Activated T-cell treated with anti-CD3 and anti-CD28 coated beads, Interleukin-2, amount 50 U/mL, for 72 hours (primary cell): ENCODE measurements at regions not wholly inside any gene's neighbourhood (a gene's known extent, or its start where the extent isn't known, plus 50 kb on each side); places are given as distances from the start of the nearest gene placed in this dataset.
"Not testable (repeated sequence)": the region's sequence is repeated elsewhere in the genome, so short reads cannot be mapped to it uniquely, and the experiment has no call there.

Experiments used
- ATAC-seq, 2 donors: fragments of 150-1000 bp; cut with Tn5 transposase; replicated peaks in 1 of 2; 2 replicates each; pipeline ENCODE4 v1.10.0; 2021; ENCODE audit warnings: moderate library complexity in 2 of 2, mild to moderate bottlenecking in 1 of 2
- DNase-seq, 2 donors: peaks; one replicate each; pipeline ENCODE4 v3.0.0; 2021 to 2022; ENCODE audit warnings: mixed read lengths in 1 of 2
- H3K27ac Mint-ChIP-seq: one replicate; pipeline ENCODE4 v1.8.0; 2022; ENCODE audit warnings: mild to moderate bottlenecking, moderate library complexity, mixed read lengths
- H3K27me3 Mint-ChIP-seq: one replicate; pipeline ENCODE4 v1.8.0; 2022; ENCODE audit warnings: low read depth, mixed read lengths
- H3K36me3 Mint-ChIP-seq, 2 donors: one replicate each; pipeline ENCODE4 v1.8.0; 2022; ENCODE audit warnings: mixed read lengths in 2 of 2, mild to moderate bottlenecking in 1 of 2; ENCODE audit not compliant: insufficient read depth in 2 of 2
- H3K4me1 Mint-ChIP-seq: one replicate; pipeline ENCODE4 v1.8.0; 2022; ENCODE audit warnings: low read depth, mixed read lengths
- H3K4me3 Mint-ChIP-seq, 2 donors: one replicate each; pipeline ENCODE4 v1.8.0; 2022; ENCODE audit warnings: mild to moderate bottlenecking in 2 of 2, mixed read lengths in 2 of 2, moderate library complexity in 2 of 2
- H3K9me3 Mint-ChIP-seq, 2 donors: one replicate each; pipeline ENCODE4 v1.8.0; 2022; ENCODE audit warnings: mixed read lengths in 2 of 2

DNA sequence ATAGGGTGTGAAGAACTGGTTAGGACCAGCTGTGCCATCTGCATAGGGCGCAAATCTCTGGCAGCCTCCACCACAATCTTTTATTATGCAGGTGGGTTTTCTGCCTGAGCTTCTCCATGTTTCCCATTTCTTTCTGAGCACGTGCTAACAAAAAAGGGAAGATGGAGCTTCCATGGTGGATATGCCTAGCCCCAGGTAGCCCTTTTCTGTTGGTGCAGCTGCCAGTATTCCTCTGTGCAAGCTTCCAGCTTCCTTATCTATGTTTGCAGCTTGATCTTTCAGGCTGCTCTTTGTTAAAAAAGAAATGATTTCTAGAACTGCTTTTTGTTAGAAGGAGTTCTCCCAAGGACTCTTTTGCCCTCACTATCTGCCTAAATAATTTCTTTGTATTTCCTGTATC, 95.0 kb upstream of the EPB41L4A start:
- no peaks in the 10 kb centered on the region for H3K36me3 Mint-ChIP-seq
- H3K9me3 Mint-ChIP-seq: peaks cover 0 to 4% of the 10 kb centered on the region in 2 donors
- H3K4me1 Mint-ChIP-seq: no peaks in the 10 kb centered on the region
- DNase-seq: no peak
- ATAC-seq: no peak
- H3K27ac Mint-ChIP-seq: no peak overlapping the region
- H3K4me3 Mint-ChIP-seq: no peak overlapping the region
- H3K27me3 Mint-ChIP-seq: peaks cover 7% of the 10 kb centered on the region

DNA sequence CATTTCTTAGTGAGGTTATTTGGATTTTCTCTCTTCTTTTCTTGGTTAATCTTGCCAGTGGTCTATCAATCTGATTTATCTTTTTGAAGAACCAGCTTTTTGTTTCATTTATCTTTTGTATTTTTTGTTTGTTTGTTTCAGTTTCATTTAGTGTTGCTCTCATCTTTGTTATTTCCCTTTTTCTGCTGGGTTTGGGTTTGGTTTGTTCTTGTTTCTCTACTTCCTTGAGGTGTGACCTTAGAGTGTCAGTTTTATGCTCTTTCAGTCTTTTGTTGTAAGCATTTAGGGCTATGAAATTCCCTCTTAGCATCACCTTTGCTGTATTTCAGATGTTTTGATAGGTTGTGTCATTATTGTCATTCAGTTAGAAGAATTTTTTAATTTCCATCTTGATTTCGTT, 101.4 kb upstream of the EPB41L4A start:
- H3K9me3 Mint-ChIP-seq, ATAC-seq, H3K27ac Mint-ChIP-seq, H3K4me3 Mint-ChIP-seq, H3K36me3 Mint-ChIP-seq, H3K4me1 Mint-ChIP-seq, DNase-seq: not testable (repeated sequence)
- peaks cover 26% of the 10 kb centered on the region for H3K27me3 Mint-ChIP-seq

DNA sequence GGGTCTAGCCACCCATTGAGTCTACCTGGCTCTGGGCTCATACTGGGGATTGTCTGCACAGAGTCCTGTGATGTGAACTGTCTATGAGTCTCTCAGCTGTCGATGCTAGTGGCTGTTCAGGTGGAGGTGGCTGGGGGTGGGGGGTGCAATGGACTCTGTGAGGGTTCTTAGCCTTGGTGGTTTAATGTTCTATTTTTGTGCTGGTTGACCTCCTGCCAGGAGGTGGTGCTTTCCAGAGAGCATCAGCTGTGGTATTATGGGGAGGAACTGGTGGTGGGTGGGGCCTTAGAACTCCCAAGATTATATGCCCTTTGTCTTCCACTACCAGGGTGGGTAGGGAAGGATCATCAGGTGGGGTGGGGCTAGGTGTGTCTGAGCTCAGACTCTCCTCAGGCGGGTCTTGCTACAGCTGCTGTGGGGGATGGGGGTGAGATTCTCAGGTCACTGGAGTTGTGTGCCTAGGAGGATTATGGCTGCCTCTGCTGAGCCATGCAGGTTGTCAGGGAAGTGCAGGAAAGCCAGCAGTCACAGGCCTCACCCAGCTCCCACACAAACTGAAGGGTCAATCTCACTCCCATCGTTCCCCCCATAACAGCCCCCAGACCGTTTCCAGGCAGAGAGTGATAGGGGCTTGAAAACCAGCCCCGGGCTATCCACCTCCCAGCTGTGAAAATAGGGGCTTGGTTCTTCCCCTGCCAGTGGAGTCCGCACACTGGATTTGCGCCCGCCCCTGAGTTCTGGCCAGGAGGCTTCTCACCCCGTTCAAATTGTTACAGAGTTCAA, 104.0 kb upstream of the EPB41L4A start:
- H3K36me3 Mint-ChIP-seq, H3K27ac Mint-ChIP-seq, H3K4me3 Mint-ChIP-seq, DNase-seq, H3K9me3 Mint-ChIP-seq, ATAC-seq, H3K4me1 Mint-ChIP-seq: not testable (repeated sequence)
- H3K27me3 Mint-ChIP-seq: peaks cover 26% of the 10 kb centered on the region

GRCh38 chr5:112523674-112524263, 104.7 kb upstream of the EPB41L4A start:
- ATAC-seq: not testable (repeated sequence)

GRCh38 chr5:112525217-112525616, 106.1 kb upstream of the EPB41L4A start:
- ATAC-seq: no peak
- Mint-ChIP-seq H3K4me3 (no peak overlapping the region), H3K4me1 (no peaks in the 10 kb centered on the region), H3K9me3 (no peaks in the 10 kb centered on the region), H3K27me3 (peaks cover 18% of the 10 kb centered on the region), H3K27ac (no peak overlapping the region), H3K36me3 (no peaks in the 10 kb centered on the region)
- DNase-seq: no peak

More at GRCh38 chr5:112523674-112524263, 104.7 kb upstream of the EPB41L4A start:
- not testable (repeated sequence) for DNase-seq, H3K27ac Mint-ChIP-seq, H3K4me1 Mint-ChIP-seq, H3K36me3 Mint-ChIP-seq, H3K9me3 Mint-ChIP-seq, H3K4me3 Mint-ChIP-seq
- peaks cover 26% of the 10 kb centered on the region for H3K27me3 Mint-ChIP-seq

GRCh38 chr5:112528928-112529327, 109.9 kb upstream of the EPB41L4A start:
- Mint-ChIP-seq H3K36me3 (no peaks in the 10 kb centered on the region), H3K4me3 (no peak overlapping the region), H3K27me3 (no peaks in the 10 kb centered on the region), H3K27ac (no peak overlapping the region), H3K9me3 (no peaks in the 10 kb centered on the region), H3K4me1 (no peaks in the 10 kb centered on the region)
- DNase-seq: no peak
- ATAC-seq: no peak

GRCh38 chr5:112529525-112529924, 110.4 kb upstream of the EPB41L4A start:
- Mint-ChIP-seq H3K4me3 (no peak overlapping the region), H3K9me3 (no peaks in the 10 kb centered on the region), H3K27me3 (no peaks in the 10 kb centered on the region), H3K27ac (no peak overlapping the region), H3K36me3 (no peaks in the 10 kb centered on the region), H3K4me1 (no peaks in the 10 kb centered on the region)
- no peak for DNase-seq
- ATAC-seq: no peak

GRCh38 chr5:112532654-112533360, 113.7 kb upstream of the EPB41L4A start:
- Mint-ChIP-seq H3K36me3 (no peaks in the 10 kb centered on the region), H3K4me3 (no peak overlapping the region), H3K27me3 (no peaks in the 10 kb centered on the region), H3K9me3 (no peaks in the 10 kb centered on the region), H3K4me1 (no peaks in the 10 kb centered on the region), H3K27ac (no peak overlapping the region)
- DNase-seq (no peak), ATAC-seq (no peak)

DNA sequence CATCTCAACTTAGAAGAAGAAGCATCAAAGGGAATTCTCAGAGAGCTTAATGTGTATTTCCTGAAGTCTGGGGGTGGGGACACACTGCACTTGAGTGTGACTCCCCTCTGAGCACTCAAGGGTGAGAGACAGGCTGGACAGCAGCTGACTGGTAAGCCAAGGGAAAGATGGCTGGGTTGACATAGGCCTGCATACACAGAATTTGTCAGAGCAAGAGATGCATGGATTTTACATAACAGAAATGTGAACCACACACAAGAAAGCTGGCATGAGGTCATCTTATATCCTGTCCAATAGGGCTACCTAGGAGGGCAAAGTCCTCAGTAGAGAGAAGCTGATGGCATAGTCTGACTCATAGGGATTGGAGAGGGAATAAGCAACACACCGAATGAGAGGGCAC, 114.3 kb upstream of the EPB41L4A start:
- Mint-ChIP-seq H3K9me3 (no peaks in the 10 kb centered on the region), H3K4me3 (no peak overlapping the region), H3K36me3 (no peaks in the 10 kb centered on the region), H3K4me1 (no peaks in the 10 kb centered on the region), H3K27ac (no peak overlapping the region), H3K27me3 (no peaks in the 10 kb centered on the region)
- DNase-seq (no peak), ATAC-seq (no peak)

DNA sequence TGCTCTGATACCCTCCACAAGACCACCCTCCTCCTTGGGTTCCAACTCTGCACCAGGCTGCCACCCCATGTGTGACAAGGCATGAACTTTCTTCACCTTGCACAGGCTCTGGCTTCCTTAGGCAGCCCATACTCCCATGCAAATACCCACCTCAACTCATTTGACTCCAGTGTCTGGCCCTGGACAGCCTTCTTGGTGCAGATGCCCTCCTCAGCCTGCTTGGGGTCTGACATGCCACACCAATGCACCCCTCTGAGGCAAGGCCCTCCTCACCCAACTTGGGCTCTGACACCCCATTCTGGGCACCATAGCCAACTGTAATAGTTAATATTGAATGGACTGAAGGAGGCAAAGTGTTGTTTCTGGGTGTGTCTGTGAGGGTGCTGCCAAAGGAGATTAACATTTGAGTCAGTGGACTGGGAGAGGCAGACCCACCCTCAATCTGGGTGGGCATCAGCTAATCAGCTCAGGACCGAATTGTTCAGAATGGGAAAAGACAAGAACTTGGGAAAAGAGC, 115.0 kb upstream of the EPB41L4A start:
- DNase-seq: no peak
- ATAC-seq: no peak
- H3K9me3 Mint-ChIP-seq: no peaks in the 10 kb centered on the region
- H3K4me1 Mint-ChIP-seq: no peaks in the 10 kb centered on the region
- no peaks in the 10 kb centered on the region for H3K27me3 Mint-ChIP-seq
- H3K27ac Mint-ChIP-seq: no peak overlapping the region
- no peak overlapping the region for H3K4me3 Mint-ChIP-seq
- no peaks in the 10 kb centered on the region for H3K36me3 Mint-ChIP-seq

GRCh38 chr5:112534611-112535255, 115.7 kb upstream of the EPB41L4A start:
- H3K4me3 Mint-ChIP-seq: no peak overlapping the region
- ATAC-seq (no peak), DNase-seq (no peak)
- H3K27me3 Mint-ChIP-seq: no peaks in the 10 kb centered on the region
- no peak overlapping the region for H3K27ac Mint-ChIP-seq
- H3K36me3 Mint-ChIP-seq: no peaks in the 10 kb centered on the region
- H3K4me1 Mint-ChIP-seq: no peaks in the 10 kb centered on the region
- H3K9me3 Mint-ChIP-seq: no peaks in the 10 kb centered on the region

GRCh38 chr5:112535356-112535755, 116.3 kb upstream of the EPB41L4A start:
- Mint-ChIP-seq H3K9me3 (no peaks in the 10 kb centered on the region), H3K4me1 (no peaks in the 10 kb centered on the region), H3K36me3 (no peaks in the 10 kb centered on the region), H3K4me3 (no peak overlapping the region), H3K27me3 (no peaks in the 10 kb centered on the region), H3K27ac (no peak overlapping the region)
- ATAC-seq: no peak
- DNase-seq: no peak

GRCh38 chr5:112544558-112544957, 125.5 kb upstream of the EPB41L4A start:
- H3K9me3 Mint-ChIP-seq, H3K27me3 Mint-ChIP-seq, DNase-seq, H3K4me1 Mint-ChIP-seq, H3K4me3 Mint-ChIP-seq, ATAC-seq, H3K27ac Mint-ChIP-seq, H3K36me3 Mint-ChIP-seq: not testable (repeated sequence)
